GM12878 (cell line): ENCODE measurements at regions not wholly inside any gene's neighbourhood (a gene's known extent, or its start where the extent isn't known, plus 50 kb on each side); places are given as distances from the start of the nearest gene placed in this dataset.

ENCODE experiments used
- ATAC-seq: fragments of 200-7000 bp; cut with Tn5 transposase; 3 replicates; pipeline ENCODE4 v1.9.1; 2020; ENCODE audit warnings: mild to moderate bottlenecking, moderate library complexity
- BruUV-seq: library from RNA; stranded (reverse); fragments of 400-500 nt; replicated peaks from 2 replicates; lab custom pipeline; 2021; lab: Mats Ljungman, UMichigan
- CTCF ChIA-PET: fragments of 300-600 bp; sonication (Branson Sonifier 250); formaldehyde crosslinking; extraction: SDS; loops from one replicate; lab custom pipeline; 2021; ENCODE audit warnings: inconsistent platforms; lab: Yijun Ruan, JAX
- POLR2A ChIA-PET: fragments of 350-600 bp; formaldehyde crosslinking; extraction: SDS; loops from one replicate; lab custom pipeline; 2021; ENCODE audit warnings: inconsistent platforms; lab: Charles Lee
- RAD21 ChIA-PET: fragments of 300-600 bp; sonication (Branson Sonifier 250); formaldehyde crosslinking; loops from one replicate; lab custom pipeline; 2023; ENCODE audit warnings: antibody characterized with exemption; ENCODE audit not compliant: unreplicated experiment; lab: Charles Lee
- SMC1A ChIA-PET: fragments of 300-600 bp; sonication (Branson Sonifier 250); formaldehyde crosslinking; loops from one replicate; lab custom pipeline; 2023; ENCODE audit not compliant: unreplicated experiment, uncharacterized antibody; lab: Charles Lee
- DNase-seq: peaks from one replicate; pipeline ENCODE4 v3.0.0-alpha.2; 2011; ENCODE audit warnings: low read depth, low spot score
- FAIRE-seq: peaks from 3 replicates; lab custom pipeline; 2011; peaks lifted over from hg19 to GRCh38; lab: Jason Lieb, UNC
- H2AFZ ChIP-seq: 2 replicates; pipeline ENCODE4 v1.6.0; 2011; ENCODE audit warnings: low read depth, low read length, control low read depth; ENCODE audit not compliant: control insufficient read depth
- H3K27ac ChIP-seq: 2 replicates; pipeline ENCODE4 v1.5.1; 2011; ENCODE audit warnings: control low read depth; ENCODE audit not compliant: control insufficient read depth, insufficient read depth
- H3K27me3 ChIP-seq, 2 experiments: replicated peaks in 1 of 2; 2 replicates each; pipeline versions ENCODE4 v1.6.0 to v1.6.1; 2011; ENCODE audit warnings: low read length in 1 of 2; ENCODE audit not compliant: control insufficient read depth in 2 of 2, insufficient read depth in 2 of 2
- H3K36me3 ChIP-seq, 2 experiments: 2 replicates each; pipeline ENCODE4 v1.5.1; 2011; ENCODE audit warnings: low read length in 1 of 2; ENCODE audit not compliant: control insufficient read depth in 2 of 2, insufficient read depth in 2 of 2
- H3K4me1 ChIP-seq: 2 replicates; pipeline ENCODE4 v1.6.1; 2011; ENCODE audit warnings: mild to moderate bottlenecking, low read length, moderate library complexity, mixed read lengths; ENCODE audit not compliant: control insufficient read depth, insufficient read depth
- H3K4me2 ChIP-seq: 2 replicates; pipeline ENCODE4 v1.6.0; 2011; ENCODE audit warnings: control low read depth; ENCODE audit not compliant: control insufficient read depth, insufficient read depth
- H3K4me3 ChIP-seq: fragments of 200-600 bp; sonication (generic); 2 replicates; pipeline ENCODE4 v1.5.1; 2016
- H3K79me2 ChIP-seq: 2 replicates; pipeline ENCODE4 v1.6.0; 2011; ENCODE audit warnings: low read length; ENCODE audit not compliant: control insufficient read depth, insufficient read depth
- H3K9ac ChIP-seq: 2 replicates; pipeline ENCODE4 v1.8.0; 2011; ENCODE audit warnings: low read length, control low read depth, mixed read lengths; ENCODE audit not compliant: control insufficient read depth, insufficient read depth
- H3K9me3 ChIP-seq: replicated peaks from 3 replicates; pipeline ENCODE4 v1.5.1; 2011; ENCODE audit warnings: mild to moderate bottlenecking, low read length; ENCODE audit not compliant: control insufficient read depth, insufficient read depth
- H4K20me1 ChIP-seq: 2 replicates; pipeline ENCODE4 v1.6.0; 2011; ENCODE audit not compliant: control insufficient read depth, insufficient read depth
- CEBPB ChIP-seq, 2 experiments: fragments of 150-350 bp in 1 of 2; IDR thresholded peaks; 2 replicates each; pipeline ENCODE4 v1.6.1; 2012 to 2014; ENCODE audit warnings: low read depth in 2 of 2, low read length in 2 of 2, borderline replicate concordance in 1 of 2, inconsistent platforms in 1 of 2
- CREB1 ChIP-seq: IDR thresholded peaks from 2 replicates; pipeline ENCODE4 v1.6.1; 2012; ENCODE audit warnings: low read depth, mild to moderate bottlenecking, inconsistent platforms
- ESRRA ChIP-seq: IDR thresholded peaks from 2 replicates; pipeline ENCODE4 v1.6.1; 2012; ENCODE audit warnings: mild to moderate bottlenecking, low read length, improper control_type of control experiment
- ETV6 ChIP-seq, 2 experiments: fragments of 450-650 bp in 1 of 2; IDR thresholded peaks in 1 of 2; conservative IDR thresholded peaks in 1 of 2; 2 replicates each; pipeline ENCODE4 v1.6.1; 2014; ENCODE audit warnings: antibody characterized with exemption in 1 of 2, borderline replicate concordance in 1 of 2, low read depth in 1 of 2, mild to moderate bottlenecking in 1 of 2, moderate library complexity in 1 of 2
- JUNB ChIP-seq: IDR thresholded peaks from 2 replicates; pipeline ENCODE4 v1.6.1; 2016; ENCODE audit warnings: antibody characterized with exemption, mild to moderate bottlenecking
- KDM1A ChIP-seq: fragments of 200-600 bp; sonication (generic); IDR thresholded peaks from 2 replicates; pipeline ENCODE4 v1.6.1; 2016; ENCODE audit warnings: borderline replicate concordance
- MXI1 ChIP-seq: fragments of 150-350 bp; IDR thresholded peaks from 2 replicates; pipeline ENCODE4 v1.6.1; 2011; ENCODE audit warnings: low read depth, mild to moderate bottlenecking, inconsistent platforms, low read length, improper control_type of control experiment
- NFXL1 ChIP-seq: fragments of 450-650 bp; IDR thresholded peaks from 2 replicates; pipeline ENCODE4 v1.6.1; 2017; ENCODE audit warnings: antibody characterized with exemption, mild to moderate bottlenecking, borderline replicate concordance
- RCOR1 ChIP-seq: conservative IDR thresholded peaks from 2 replicates; pipeline ENCODE4 v1.6.1; 2012; ENCODE audit warnings: low read depth, low read length, improper control_type of control experiment
- STAT3 ChIP-seq: IDR thresholded peaks from 2 replicates; pipeline ENCODE4 v1.6.1; 2011; ENCODE audit warnings: low read depth, low read length, improper control_type of control experiment
- ZNF207 ChIP-seq: fragments of 450-650 bp; IDR thresholded peaks from 2 replicates; pipeline ENCODE4 v1.6.1; 2014; ENCODE audit warnings: antibody characterized with exemption, mild to moderate bottlenecking, borderline replicate concordance
- WGBS: methylation state at CpG from one replicate; pipeline ENCODE4 v1.1.6; 2016; ENCODE audit warnings: low lambda C conversion rate; ENCODE audit not compliant: insufficient replicate concordance, insufficient coverage; ENCODE audit errors: missing lambda C conversion rate; 5-methylcytosine and 5-hydroxymethylcytosine counted together
- in situ Hi-C: fragments of 300-500 bp; cut with MboI; formaldehyde crosslinking; loops from 9 replicates; pipeline ENCODE4 v1.14.3; 2018; ENCODE audit warnings: mixed read lengths
- intact Hi-C: fragments of 100-400 bp; cut with micrococcal nuclease; formaldehyde crosslinking; loops from one replicate; pipeline ENCODE4 v1.14.2; 2022; ENCODE audit not compliant: unreplicated experiment
- TF ChIP-seq, protein P1 (sequence below): IDR thresholded peaks from 2 replicates; pipeline ENCODE4 v1.6.1; 2011; ENCODE audit warnings: low read depth, low read length, improper control_type of control experiment, borderline replicate concordance
- TF ChIP-seq, protein P2 (sequence below): fragments of 450-650 bp; IDR thresholded peaks from 2 replicates; pipeline ENCODE4 v1.6.1; 2017; ENCODE audit warnings: antibody characterized with exemption, mild to moderate bottlenecking, moderate library complexity
- TF ChIP-seq, protein P3 (sequence below): fragments of 450-650 bp; IDR thresholded peaks from 2 replicates; pipeline ENCODE4 v1.6.1; 2014; ENCODE audit warnings: mild to moderate bottlenecking

DNA sequence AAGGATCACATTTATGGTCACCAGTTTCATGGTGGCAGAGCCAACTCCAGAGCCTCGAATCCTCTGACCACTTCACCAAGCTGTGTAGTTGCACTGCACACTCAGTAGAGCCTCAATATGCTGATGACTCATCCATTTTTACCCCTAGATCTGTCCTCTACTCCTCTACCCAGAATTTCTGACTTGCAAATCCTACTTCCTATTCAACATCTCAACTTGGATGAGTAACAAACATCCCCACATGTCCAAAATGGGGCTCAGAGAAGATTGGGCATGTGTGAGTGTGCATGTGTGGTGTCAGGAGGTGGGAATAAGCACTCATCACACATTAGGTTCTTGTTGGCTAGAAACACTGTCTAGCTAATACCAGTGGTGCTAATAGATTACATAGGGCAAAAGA is 57.8 kb upstream of the IGFBP2 start:
- no peaks in the 10 kb centered on the region; the same call in 2 of the 3 replicates for H3K9me3 ChIP-seq
- no peaks in the 10 kb centered on the region for H3K79me2 ChIP-seq
- in situ Hi-C loops (no loop called here), intact Hi-C loops (no loop called here)
- no peak overlapping the region for H3K27ac ChIP-seq
- H3K27me3 ChIP-seq, result no peaks in the 10 kb centered on the region
- no TSS peak for BruUV-seq
- DNase-seq, result no peak
- H3K4me3 ChIP-seq, result no peak overlapping the region
- SMC1A ChIA-PET, result interaction anchor here (1.1 kb wide), 1 partner anchor 56 kb away, joined by 4 read pairs; no protein-coding TSS in a partner anchor
- no peaks in the 10 kb centered on the region for H3K4me1 ChIP-seq
- H4K20me1 ChIP-seq, result no peaks in the 10 kb centered on the region
- CTCF ChIA-PET, result interaction anchor here (1.8 kb wide), 1 partner anchor 56 kb away, joined by 4 read pairs; no protein-coding TSS in a partner anchor
- TF ChIP-seq RCOR1 (no peak), ESRRA (no peak), CEBPB (IDR thresholded peaks at IDR 0.05; ENCODE audit: borderline replicate concordance in 1 of 2, low read depth in 2 of 2, low read length in 2 of 2) (no peak), ETV6 (conservative IDR thresholded peaks at IDR 0.05 in 1 of 2, IDR thresholded peaks at IDR 0.05 in 1 of 2; ENCODE audit: borderline replicate concordance in 1 of 2, low read depth in 1 of 2) (no peak)
- TF ChIP-seq, protein P1, sequence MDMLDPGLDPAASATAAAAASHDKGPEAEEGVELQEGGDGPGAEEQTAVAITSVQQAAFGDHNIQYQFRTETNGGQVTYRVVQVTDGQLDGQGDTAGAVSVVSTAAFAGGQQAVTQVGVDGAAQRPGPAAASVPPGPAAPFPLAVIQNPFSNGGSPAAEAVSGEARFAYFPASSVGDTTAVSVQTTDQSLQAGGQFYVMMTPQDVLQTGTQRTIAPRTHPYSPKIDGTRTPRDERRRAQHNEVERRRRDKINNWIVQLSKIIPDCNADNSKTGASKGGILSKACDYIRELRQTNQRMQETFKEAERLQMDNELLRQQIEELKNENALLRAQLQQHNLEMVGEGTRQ, result no peak
- H3K4me2 ChIP-seq, result no peak overlapping the region
- ATAC-seq, result no peak
- whole genome bisulfite sequencing, result 0% methylated on average over 1 of the region's 1 CpG
- RAD21 ChIA-PET, result no interaction called here
- POLR2A ChIA-PET, result no interaction called here
- no peak for FAIRE-seq
- H3K36me3 ChIP-seq, result no peaks in the 10 kb centered on the region
- no peak overlapping the region for H3K9ac ChIP-seq
- no peak overlapping the region for H2AFZ ChIP-seq

DNA sequence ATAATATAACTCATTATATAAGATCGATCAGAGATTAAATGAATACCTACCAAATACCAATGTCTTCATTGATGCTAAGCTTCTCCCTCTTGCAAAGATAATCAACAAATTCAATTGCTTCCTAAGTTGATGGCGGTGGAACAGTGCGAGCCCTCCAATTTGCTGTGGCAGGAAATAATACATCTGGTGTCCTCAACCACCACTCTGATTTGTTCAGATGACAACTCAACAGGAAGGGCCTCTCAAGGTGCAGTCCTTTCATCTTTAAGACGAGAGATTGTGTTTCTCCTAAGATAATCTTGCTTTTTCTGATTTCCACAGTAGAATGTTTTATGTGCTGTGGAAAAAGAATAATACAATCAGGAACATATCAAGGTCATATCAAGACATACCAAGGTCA is 56.6 kb upstream of the IGFBP2 start:
- BruUV-seq, result no TSS peak
- no peaks in the 10 kb centered on the region for H3K79me2 ChIP-seq
- WGBS, result 23% methylated on average over 4 of the region's 4 CpGs
- no peak for FAIRE-seq
- H2AFZ ChIP-seq, result no peak overlapping the region
- no peak overlapping the region for H3K4me2 ChIP-seq
- no peak overlapping the region for H3K27ac ChIP-seq
- no peaks in the 10 kb centered on the region for H3K4me1 ChIP-seq
- ChIA-PET RAD21 (no interaction called here), SMC1A (no interaction called here), POLR2A (no interaction called here), CTCF (interaction anchor here (1.8 kb wide), 1 partner anchor 57 kb away, joined by 4 read pairs; no protein-coding TSS in a partner anchor)
- no peaks in the 10 kb centered on the region for H4K20me1 ChIP-seq
- H3K27me3 ChIP-seq, result no peaks in the 10 kb centered on the region
- H3K9me3 ChIP-seq, result no peaks in the 10 kb centered on the region
- in situ Hi-C loops (no loop called here), intact Hi-C loops (no loop called here)
- no peak for DNase-seq
- no peak overlapping the region for H3K4me3 ChIP-seq
- no peak for ATAC-seq
- H3K36me3 ChIP-seq, result no peaks in the 10 kb centered on the region
- H3K9ac ChIP-seq, result no peak overlapping the region
- TF ChIP-seq KDM1A (no peak), MXI1 (no peak), STAT3 (no peak), ZNF207 (no peak), CREB1 (no peak), NFXL1 (no peak), JUNB (no peak)
- TF ChIP-seq, protein P2, sequence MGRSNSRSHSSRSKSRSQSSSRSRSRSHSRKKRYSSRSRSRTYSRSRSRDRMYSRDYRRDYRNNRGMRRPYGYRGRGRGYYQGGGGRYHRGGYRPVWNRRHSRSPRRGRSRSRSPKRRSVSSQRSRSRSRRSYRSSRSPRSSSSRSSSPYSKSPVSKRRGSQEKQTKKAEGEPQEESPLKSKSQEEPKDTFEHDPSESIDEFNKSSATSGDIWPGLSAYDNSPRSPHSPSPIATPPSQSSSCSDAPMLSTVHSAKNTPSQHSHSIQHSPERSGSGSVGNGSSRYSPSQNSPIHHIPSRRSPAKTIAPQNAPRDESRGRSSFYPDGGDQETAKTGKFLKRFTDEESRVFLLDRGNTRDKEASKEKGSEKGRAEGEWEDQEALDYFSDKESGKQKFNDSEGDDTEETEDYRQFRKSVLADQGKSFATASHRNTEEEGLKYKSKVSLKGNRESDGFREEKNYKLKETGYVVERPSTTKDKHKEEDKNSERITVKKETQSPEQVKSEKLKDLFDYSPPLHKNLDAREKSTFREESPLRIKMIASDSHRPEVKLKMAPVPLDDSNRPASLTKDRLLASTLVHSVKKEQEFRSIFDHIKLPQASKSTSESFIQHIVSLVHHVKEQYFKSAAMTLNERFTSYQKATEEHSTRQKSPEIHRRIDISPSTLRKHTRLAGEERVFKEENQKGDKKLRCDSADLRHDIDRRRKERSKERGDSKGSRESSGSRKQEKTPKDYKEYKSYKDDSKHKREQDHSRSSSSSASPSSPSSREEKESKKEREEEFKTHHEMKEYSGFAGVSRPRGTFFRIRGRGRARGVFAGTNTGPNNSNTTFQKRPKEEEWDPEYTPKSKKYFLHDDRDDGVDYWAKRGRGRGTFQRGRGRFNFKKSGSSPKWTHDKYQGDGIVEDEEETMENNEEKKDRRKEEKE, result no peak
- TF ChIP-seq, protein P3, sequence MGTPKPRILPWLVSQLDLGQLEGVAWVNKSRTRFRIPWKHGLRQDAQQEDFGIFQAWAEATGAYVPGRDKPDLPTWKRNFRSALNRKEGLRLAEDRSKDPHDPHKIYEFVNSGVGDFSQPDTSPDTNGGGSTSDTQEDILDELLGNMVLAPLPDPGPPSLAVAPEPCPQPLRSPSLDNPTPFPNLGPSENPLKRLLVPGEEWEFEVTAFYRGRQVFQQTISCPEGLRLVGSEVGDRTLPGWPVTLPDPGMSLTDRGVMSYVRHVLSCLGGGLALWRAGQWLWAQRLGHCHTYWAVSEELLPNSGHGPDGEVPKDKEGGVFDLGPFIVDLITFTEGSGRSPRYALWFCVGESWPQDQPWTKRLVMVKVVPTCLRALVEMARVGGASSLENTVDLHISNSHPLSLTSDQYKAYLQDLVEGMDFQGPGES, result no peak
